Esophagus (tissue), 2 donors: ENCODE measurements at regions not wholly inside any gene's neighbourhood (a gene's known extent, or its start where the extent isn't known, plus 50 kb on each side); places are given as distances from the start of the nearest gene placed in this dataset.
"Not testable (repeated sequence)": the region's sequence is repeated elsewhere in the genome, so short reads cannot be mapped to it uniquely, and the experiment has no call there.

Experiments
- H3K27ac ChIP-seq, 2 donors: one replicate each; pipeline ENCODE4 v1.5.1; 2013; ENCODE audit warnings: low read depth in 2 of 2, mild to moderate bottlenecking in 2 of 2, inconsistent platforms in 1 of 2, low read length in 1 of 2, moderate library complexity in 1 of 2
- H3K27me3 ChIP-seq, 2 donors: one replicate each; pipeline ENCODE4 v1.6.1; 2013; ENCODE audit warnings: low read length in 2 of 2, control low read depth in 1 of 2, mild to moderate bottlenecking in 1 of 2; ENCODE audit not compliant: insufficient read depth in 2 of 2, control insufficient read depth in 1 of 2
- H3K36me3 ChIP-seq, 2 donors: one replicate each; pipeline ENCODE4 v1.6.1; 2013; ENCODE audit warnings: low read length in 1 of 2; ENCODE audit not compliant: control insufficient read depth in 2 of 2, insufficient read depth in 2 of 2
- H3K4me1 ChIP-seq, 2 donors: one replicate each; pipeline ENCODE4 v1.6.1; 2013; ENCODE audit warnings: low read length in 1 of 2; ENCODE audit not compliant: control insufficient read depth in 2 of 2, insufficient read depth in 2 of 2
- H3K4me3 ChIP-seq, 2 donors: one replicate each; pipeline ENCODE4 v1.5.1; 2013; ENCODE audit warnings: low read length in 2 of 2, mild to moderate bottlenecking in 2 of 2, low read depth in 1 of 2, moderate library complexity in 1 of 2
- H3K9me3 ChIP-seq, 2 donors: one replicate each; pipeline ENCODE4 v1.6.1; 2013; ENCODE audit warnings: mild to moderate bottlenecking in 2 of 2, low read depth in 1 of 2, low read length in 1 of 2, moderate library complexity in 1 of 2; ENCODE audit not compliant: control insufficient read depth in 2 of 2, insufficient read depth in 1 of 2
- WGBS, 2 donors: extraction: QIAGEN DNeasy Blood & Tissue Kit; methylation state at CpG; one replicate each; pipeline ENCODE4 v1.1.7; 2013; 5-methylcytosine and 5-hydroxymethylcytosine counted together
- donor health status: healthy with polysubstance abuse.
- donor health status: Bipolar disorder and iron deficiency.

DNA sequence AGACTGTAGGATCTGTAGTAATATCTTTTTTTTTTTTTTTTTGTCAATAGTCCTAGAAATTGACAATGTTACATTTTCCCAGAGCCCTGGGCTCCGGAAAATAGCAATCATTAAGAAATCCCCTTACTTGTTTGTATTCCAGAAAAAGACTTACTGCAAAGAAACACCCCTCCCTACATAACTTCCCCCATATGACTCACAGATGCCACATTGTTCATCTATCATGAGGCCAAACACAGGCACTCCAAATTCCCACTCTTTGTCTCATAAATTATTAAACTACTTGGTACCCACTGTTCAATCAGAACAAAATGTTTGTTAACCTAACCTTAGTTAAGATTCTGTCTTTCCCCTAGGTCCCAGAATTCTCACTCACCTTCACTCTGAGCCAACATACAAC lies 53.5 kb downstream of the TEX51 start:
- Histone ChIP-seq H3K27me3 (no peaks in the 10 kb centered on the region), H3K9me3 (no peaks in the 10 kb centered on the region), H3K36me3 (no peaks in the 10 kb centered on the region), H3K4me1 (no peaks in the 10 kb centered on the region), H3K4me3 (no peak overlapping the region), H3K27ac (no peak overlapping the region)
- WGBS, 2 donors: 69 to 81% methylated on average over 1 of the region's 1 CpG

DNA sequence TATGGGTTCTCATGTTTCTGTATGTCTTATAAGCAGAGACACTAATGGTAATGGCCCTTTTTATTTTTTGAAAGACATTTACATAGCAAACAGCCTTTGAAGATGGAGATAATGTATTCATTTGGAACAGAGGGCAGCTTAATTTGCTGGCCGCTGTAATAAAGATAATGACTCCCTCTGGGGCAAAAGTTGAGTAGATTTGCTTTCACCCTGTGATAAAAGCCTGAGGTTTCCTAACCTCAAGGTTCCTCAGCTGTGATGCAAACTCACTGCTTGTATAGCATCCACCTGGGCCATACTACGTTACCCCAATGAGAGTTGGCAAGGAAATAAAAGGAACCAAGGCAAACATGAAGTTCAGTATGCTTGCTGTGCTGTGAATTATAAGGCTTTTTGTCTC lies 54.8 kb downstream of the TEX51 start:
- Histone ChIP-seq H3K27me3 (no peaks in the 10 kb centered on the region), H3K27ac (no peak overlapping the region), H3K4me1 (no peaks in the 10 kb centered on the region), H3K9me3 (no peaks in the 10 kb centered on the region), H3K36me3 (no peaks in the 10 kb centered on the region), H3K4me3 (no peak overlapping the region)
- 61 to 71% methylated on average over 2 of the region's 2 CpGs for WGBS, 2 donors

DNA sequence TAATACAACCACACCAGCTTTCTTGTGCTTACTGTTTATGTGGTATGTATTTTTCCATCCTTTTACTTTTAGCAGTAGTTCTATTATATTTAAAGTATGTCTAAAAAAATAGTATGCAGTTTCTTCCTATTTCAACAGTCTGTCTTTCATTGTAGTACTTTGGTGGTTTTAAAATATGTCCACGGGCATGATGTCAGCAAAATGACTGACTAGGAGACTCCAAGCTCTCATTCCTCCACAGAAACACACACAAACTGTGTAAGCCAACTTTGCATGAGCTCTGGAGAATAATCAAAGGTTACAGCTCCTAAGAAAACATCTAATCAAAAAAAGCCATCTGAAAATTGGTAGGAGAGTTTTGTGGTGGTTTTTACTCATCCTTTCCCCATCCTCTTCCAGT lies 56.1 kb downstream of the TEX51 start:
- Histone ChIP-seq H3K27ac (no peak overlapping the region), H3K4me1 (no peaks in the 10 kb centered on the region), H3K4me3 (no peak overlapping the region), H3K27me3 (no peaks in the 10 kb centered on the region), H3K9me3 (no peaks in the 10 kb centered on the region), H3K36me3 (no peaks in the 10 kb centered on the region)
- WGBS, 2 donors: 50 to 58% methylated on average over 1 of the region's 1 CpG

DNA sequence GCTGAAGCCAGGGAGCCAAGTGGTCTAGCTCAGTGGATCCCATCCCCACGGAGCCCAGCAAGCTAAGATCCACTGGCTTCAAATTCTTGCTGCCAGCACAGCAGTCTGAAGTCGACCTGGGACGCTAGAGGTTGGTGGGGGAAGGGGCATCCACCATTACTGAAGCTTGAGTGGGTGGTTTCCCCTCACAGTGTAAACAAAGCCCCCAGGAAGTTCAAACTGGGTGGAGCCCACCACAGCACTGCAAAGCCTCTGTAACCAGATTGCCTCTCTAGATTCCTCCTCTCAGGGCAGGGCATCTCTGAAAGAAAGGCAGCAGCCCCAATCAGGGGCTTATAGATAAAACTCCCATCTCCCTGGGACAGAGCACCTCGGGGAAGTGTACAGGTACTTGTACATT lies 58.1 kb downstream of the TEX51 start:
- not testable (repeated sequence) for H3K9me3 ChIP-seq, H3K36me3 ChIP-seq, H3K27me3 ChIP-seq, H3K4me3 ChIP-seq, H3K4me1 ChIP-seq, H3K27ac ChIP-seq
- 42 to 45% methylated on average over 4 of the region's 4 CpGs for WGBS, 2 donors

DNA sequence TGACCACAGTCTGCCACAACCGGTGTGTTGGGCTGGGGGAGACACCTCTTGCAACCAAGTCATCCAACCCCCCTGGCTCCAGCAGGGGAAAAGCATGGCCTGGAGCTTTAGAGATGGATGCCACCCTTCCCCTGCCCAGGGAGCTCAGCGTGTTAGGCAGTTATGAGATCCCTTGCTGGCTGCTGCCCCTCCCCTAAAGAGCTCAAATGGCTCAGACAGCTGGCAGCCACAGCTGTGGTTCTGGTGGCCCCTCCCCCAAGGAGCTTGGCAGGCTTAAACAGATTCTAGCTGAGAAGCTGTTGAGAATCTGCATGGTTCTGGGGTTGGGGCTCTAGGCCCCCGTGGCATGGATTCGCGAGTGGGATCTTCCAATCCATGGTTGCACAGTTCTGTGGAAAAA lies 64.7 kb downstream of the TEX51 start:
- Histone ChIP-seq H3K36me3 (no peaks in the 10 kb centered on the region), H3K27me3 (no peaks in the 10 kb centered on the region)
- 79 to 81% methylated on average over 5 of the region's 5 CpGs for WGBS, 2 donors

DNA sequence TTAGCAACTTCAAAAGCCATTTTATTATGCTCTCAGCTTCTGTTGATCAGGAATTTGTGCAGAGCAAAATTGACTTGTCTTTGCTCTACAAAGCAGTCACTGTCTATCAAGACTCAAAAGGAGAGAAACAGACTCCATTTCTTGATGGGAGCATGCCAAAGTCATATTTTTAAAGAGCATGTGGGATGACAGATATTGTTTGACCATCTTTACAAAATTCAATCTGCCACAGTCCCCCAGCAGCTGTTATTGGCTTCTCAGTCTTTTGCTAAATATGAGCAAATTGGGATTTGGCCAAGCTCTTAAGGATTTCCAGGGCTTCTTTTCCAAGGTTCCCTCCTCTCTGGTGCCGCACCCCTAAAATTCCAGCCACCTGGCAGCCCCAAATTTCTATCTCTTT lies 67.9 kb downstream of the TEX51 start:
- no peaks in the 10 kb centered on the region for H3K4me1 ChIP-seq
- peaks cover 0 to 4% of the 10 kb centered on the region in 2 donors for H3K9me3 ChIP-seq
- H3K27me3 ChIP-seq: no peaks in the 10 kb centered on the region
- no peak overlapping the region for H3K4me3 ChIP-seq
- H3K27ac ChIP-seq: no peak overlapping the region
- WGBS, 2 donors: 87 to 88% methylated on average over 1 of the region's 1 CpG
- H3K36me3 ChIP-seq: no peaks in the 10 kb centered on the region

More for the DNA sequence above, 64.7 kb downstream of the TEX51 start:
- no peak overlapping the region for H3K27ac ChIP-seq
- no peak overlapping the region for H3K4me3 ChIP-seq
- peaks cover 0 to 4% of the 10 kb centered on the region in 2 donors for H3K9me3 ChIP-seq
- no peaks in the 10 kb centered on the region for H3K4me1 ChIP-seq

DNA sequence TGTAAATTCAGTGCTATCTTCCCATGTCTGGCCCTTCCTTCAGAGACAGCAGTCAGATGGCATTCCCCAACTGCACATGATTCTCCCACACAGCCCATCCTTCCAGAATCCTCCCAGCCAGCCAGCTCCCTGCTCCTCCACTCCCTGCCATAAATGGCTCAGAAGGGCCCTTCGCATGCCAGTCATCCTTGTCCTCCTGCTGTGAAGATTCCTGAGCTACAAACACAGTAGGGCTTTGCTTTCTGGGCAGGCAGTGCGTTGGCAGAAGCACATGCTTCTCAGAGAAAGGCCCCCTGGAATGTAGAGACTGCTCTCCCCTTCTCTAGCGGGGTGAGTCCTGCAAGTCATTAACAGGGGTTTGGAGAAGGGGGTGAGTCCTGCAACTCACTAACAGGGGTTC lies 71.9 kb downstream of the TEX51 start:
- 53 to 54% methylated on average over 3 of the region's 3 CpGs for WGBS, 2 donors
- H3K9me3 ChIP-seq: no peaks in the 10 kb centered on the region
- no peaks in the 10 kb centered on the region for H3K36me3 ChIP-seq
- H3K27ac ChIP-seq: no peak overlapping the region
- no peaks in the 10 kb centered on the region for H3K27me3 ChIP-seq
- H3K4me3 ChIP-seq: no peak overlapping the region
- no peaks in the 10 kb centered on the region for H3K4me1 ChIP-seq

DNA sequence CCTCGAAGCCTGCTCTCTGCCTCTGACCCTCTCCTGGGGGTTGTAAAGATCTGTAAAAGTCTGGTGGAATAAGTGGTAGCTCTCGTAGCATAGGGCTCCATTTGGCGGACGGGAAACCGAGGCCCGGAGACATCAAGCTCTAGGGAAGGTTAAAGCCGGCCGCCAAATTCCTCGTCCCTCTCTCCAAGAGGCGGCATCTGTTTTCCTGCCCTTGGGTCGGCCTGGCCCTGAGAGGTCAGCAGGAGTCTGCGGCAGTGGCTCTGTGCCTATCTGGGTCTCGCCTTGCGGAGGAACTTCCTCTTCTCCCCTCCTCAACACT lies 72.4 kb downstream of the TEX51 start:
- Histone ChIP-seq H3K27me3 (no peaks in the 10 kb centered on the region), H3K27ac (peak overlapping the region in 1 of 2 donors; percentile 22), H3K9me3 (no peaks in the 10 kb centered on the region), H3K4me1 (no peaks in the 10 kb centered on the region), H3K36me3 (no peaks in the 10 kb centered on the region), H3K4me3 (peak overlapping the region in 1 of 2 donors; percentile 24)
- 73 to 82% methylated on average over 14 of the region's 14 CpGs for whole genome bisulfite sequencing, 2 donors

DNA sequence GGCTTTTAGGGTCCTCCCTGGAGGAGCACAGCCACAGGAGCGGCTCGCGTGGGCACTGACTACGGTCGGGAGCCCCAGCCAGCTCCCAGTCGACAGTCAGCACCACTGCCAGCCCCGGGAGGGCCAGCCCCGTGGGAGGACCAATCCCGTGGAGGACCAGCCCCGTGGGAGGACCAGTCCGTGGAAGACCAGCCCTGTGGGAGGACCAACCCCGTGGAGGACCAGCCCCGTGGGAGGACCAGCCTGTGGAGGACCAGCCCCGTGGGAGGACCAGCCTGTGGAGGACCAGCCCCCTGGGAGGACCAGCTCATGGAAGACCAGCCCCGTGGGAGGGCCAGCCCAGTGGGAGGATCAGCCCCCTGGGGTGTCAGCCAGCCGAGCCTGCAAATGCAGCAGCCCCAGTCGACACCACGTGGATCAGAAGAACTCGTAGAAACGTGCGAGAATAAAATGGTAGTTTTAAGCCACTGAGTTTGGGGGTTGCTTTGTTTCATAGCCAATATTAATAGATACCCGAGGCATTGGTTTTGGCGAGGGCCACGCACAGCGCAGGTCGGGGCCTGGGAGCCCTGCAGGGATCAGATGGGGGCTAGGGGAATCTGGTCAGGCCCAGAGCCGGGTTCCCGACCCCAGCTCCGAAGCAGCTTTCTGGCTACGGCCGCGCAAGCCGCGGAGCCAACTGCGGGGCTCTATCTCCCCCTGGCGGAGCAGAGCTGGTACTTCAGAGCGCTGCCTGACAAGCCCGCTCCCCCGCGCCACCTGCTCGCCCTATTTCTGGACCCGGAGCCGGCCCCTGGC lies 73.0 kb downstream of the TEX51 start:
- H3K4me1 ChIP-seq: no peaks in the 10 kb centered on the region
- 9 to 11% methylated on average over 41 to 43 of the region's 43 CpGs for WGBS, 2 donors
- no peaks in the 10 kb centered on the region for H3K27me3 ChIP-seq
- no peaks in the 10 kb centered on the region for H3K9me3 ChIP-seq
- peak overlapping the region; percentile 24 to 57 for H3K4me3 ChIP-seq
- H3K36me3 ChIP-seq: no peaks in the 10 kb centered on the region
- H3K27ac ChIP-seq: peak overlapping the region in 1 of 2 donors; percentile 22

DNA sequence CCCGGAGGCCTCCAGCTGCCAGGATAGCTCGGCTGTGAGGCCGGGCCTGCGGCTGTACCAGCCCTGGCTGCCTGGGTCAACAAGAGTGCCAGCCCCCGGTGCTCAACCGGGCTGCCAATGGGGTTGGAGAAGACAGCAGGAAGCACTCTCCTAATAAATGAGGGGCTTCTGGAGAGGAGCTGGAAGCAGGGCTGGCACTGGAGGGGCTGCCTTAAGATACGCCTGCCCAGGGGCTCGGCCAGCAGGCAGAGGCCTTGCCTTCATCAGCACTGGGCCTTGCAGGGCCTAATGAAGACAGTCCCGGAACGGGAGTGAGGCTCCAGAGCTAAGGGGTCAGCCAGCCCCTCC lies 73.6 kb downstream of the TEX51 start:
- Histone ChIP-seq H3K27ac (no peak overlapping the region), H3K4me1 (no peaks in the 10 kb centered on the region), H3K4me3 (peak overlapping the region in 1 of 2 donors; percentile 57), H3K36me3 (no peaks in the 10 kb centered on the region), H3K9me3 (no peaks in the 10 kb centered on the region), H3K27me3 (no peaks in the 10 kb centered on the region)
- WGBS, 2 donors: 24% methylated on average over 10 of the region's 10 CpGs
